ENCODE measurements at regions not wholly inside any gene's neighbourhood (a gene's known extent, or its start where the extent isn't known, plus 50 kb on each side); places are given as distances from the start of the nearest gene placed in this dataset.
"Not testable (repeated sequence)": the region's sequence is repeated elsewhere in the genome, so short reads cannot be mapped to it uniquely, and the experiment has no call there.

DNA sequence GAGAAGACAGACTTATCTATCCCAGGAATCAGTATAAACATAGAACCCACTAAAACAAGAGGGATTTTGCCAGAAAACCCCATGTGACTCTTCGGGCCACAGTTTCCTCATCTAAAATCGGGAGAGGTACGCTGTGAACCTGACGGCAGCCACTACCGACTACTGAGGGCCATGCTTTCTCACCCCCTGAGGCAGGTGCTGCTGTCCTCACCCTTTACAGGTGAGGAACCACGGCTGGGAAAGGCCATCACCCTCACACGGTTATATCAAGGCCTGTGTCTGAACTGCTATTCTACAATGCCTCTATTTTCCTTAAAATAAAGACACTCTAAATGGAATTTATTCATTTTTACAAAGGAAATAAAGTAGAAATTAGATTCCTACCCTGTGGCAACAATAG is 73.4 kb upstream of the TNK2 start:
- intact Hi-C loops (cut with DNase I; ENCODE audit: low total_unique reads) = not testable (repeated sequence)

DNA sequence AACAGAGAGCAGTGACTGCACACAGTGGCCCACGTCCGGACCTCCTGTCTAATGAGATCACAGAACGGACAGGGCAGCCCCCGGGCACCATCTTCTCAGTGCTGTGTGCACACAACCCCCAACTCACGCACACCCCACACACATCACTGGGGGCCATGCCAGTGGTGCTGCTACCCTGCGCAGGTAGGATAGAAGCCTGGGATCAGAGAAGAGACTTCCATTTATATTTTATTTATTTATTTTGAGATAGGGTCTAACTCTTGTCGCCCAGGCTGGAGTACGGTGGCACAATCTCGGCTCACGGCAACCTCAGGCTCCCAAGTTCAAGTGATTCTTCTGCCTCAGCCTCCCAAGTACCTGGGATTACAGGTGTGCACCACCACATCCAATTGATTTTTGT is 71.5 kb upstream of the TNK2 start:
- DNase-seq; in situ Hi-C loops (cut with MboI; ENCODE audit: low pct_ligation_motif_present in 1 of 4, low pct_unique_long_range_greater_than_20kb in 1 of 4, low sequenced_read_pairs in 3 of 4); H3K27me3 ChIP-seq; H3K27ac ChIP-seq; H3K4me1 ChIP-seq; H3K9me3 ChIP-seq; H3K4me3 ChIP-seq; intact Hi-C loops (cut with DNase I; ENCODE audit: low total_unique reads): not testable (repeated sequence)
- 93% methylated on average over 7 of the region's 10 CpGs; no CpG with 5 or more reads in 1 of the 2 donors for WGBS, 2 donors (ENCODE audit: low coverage in 1 of 2)
- peaks cover 0 to 37% (median 7%) of the 10 kb centered on the region in 4 donors for H3K36me3 ChIP-seq

More for the DNA sequence above, 73.4 kb upstream of the TNK2 start:
- H3K4me3 ChIP-seq; H3K27ac ChIP-seq; H3K4me1 ChIP-seq; H3K27me3 ChIP-seq; DNase-seq; in situ Hi-C loops (cut with MboI; ENCODE audit: low pct_ligation_motif_present in 1 of 4, low pct_unique_long_range_greater_than_20kb in 1 of 4, low sequenced_read_pairs in 3 of 4); H3K9me3 ChIP-seq: not testable (repeated sequence)
- WGBS, 2 donors (ENCODE audit: low coverage in 1 of 2) = 67 to 86% methylated on average over 1 to 7 of the region's 7 CpGs
- H3K36me3 ChIP-seq = peaks cover 0 to 34% (median 6%) of the 10 kb centered on the region in 4 donors

DNA sequence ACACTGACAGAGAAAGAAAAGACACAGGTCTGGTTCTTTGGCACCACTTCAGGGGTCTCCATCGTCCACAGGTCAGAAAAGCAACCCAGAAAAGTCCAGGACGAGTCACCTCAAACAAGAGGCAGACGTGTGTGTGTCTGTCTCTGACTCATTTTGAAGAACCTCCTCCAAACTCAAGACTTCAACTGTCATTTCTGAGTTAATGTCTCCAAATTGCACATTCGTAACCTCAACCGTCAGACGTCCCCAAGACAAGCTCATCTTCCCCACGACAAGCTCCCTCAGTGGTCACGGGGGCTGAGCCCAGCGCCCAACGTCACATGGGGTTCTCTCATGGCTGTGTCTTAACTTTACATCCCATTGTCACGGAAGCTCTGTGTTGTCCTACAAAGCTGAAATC is 70.2 kb upstream of the TNK2 start:
- no CpG with 5 or more reads among the region's 11 CpGs for WGBS, 2 donors (ENCODE audit: low coverage in 1 of 2)
- DNase-seq; H3K4me3 ChIP-seq; H3K9me3 ChIP-seq; intact Hi-C loops (cut with DNase I; ENCODE audit: low total_unique reads); in situ Hi-C loops (cut with MboI; ENCODE audit: low pct_ligation_motif_present in 1 of 4, low pct_unique_long_range_greater_than_20kb in 1 of 4, low sequenced_read_pairs in 3 of 4); H3K27ac ChIP-seq; H3K4me1 ChIP-seq; H3K27me3 ChIP-seq: not testable (repeated sequence)
- peaks cover 0 to 34% (median 11%) of the 10 kb centered on the region in 4 donors for H3K36me3 ChIP-seq

- peaks cover 0 to 28% (median 9%) of the 10 kb centered on the region in 4 donors for H3K36me3 ChIP-seq
- no CpG with 5 or more reads among the region's 19 CpGs for WGBS, 2 donors (ENCODE audit: low coverage in 1 of 2)
Measured at GRCh38 chr3:195976876-195977275, 68.5 kb upstream of the TNK2 start.

DNA sequence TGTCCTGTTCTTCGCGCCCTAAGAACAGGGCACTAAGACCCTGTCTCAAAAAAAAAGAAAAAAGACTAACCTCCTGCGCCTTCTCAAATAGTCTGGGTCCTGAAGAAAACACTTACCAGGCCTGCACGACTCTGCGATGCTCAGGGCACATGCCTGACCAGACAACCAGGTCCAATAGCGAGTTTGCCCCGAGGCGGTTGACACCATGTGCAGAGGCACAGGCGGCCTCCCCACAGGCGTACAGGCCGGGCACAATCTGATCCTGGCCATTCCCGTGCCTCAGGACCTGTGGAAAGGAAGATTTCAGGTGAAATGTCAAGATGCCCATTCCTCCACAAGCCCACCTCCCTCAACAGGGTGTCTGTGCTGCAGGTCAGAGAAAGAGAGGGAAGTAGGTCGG is 65.9 kb upstream of the TNK2 start:
- DNase-seq; H3K4me3 ChIP-seq; H3K27me3 ChIP-seq; H3K27ac ChIP-seq; intact Hi-C loops (cut with DNase I; ENCODE audit: low total_unique reads); in situ Hi-C loops (cut with MboI; ENCODE audit: low pct_ligation_motif_present in 1 of 4, low pct_unique_long_range_greater_than_20kb in 1 of 4, low sequenced_read_pairs in 3 of 4); H3K9me3 ChIP-seq; H3K4me1 ChIP-seq: not testable (repeated sequence)
- WGBS, 2 donors (ENCODE audit: low coverage in 1 of 2) = no CpG with 5 or more reads among the region's 13 CpGs
- peaks cover 0 to 39% (median 19%) of the 10 kb centered on the region in 4 donors for H3K36me3 ChIP-seq

More at GRCh38 chr3:195976876-195977275, 68.5 kb upstream of the TNK2 start:
- in situ Hi-C loops (cut with MboI; ENCODE audit: low pct_ligation_motif_present in 1 of 4, low pct_unique_long_range_greater_than_20kb in 1 of 4, low sequenced_read_pairs in 3 of 4); H3K4me3 ChIP-seq; intact Hi-C loops (cut with DNase I; ENCODE audit: low total_unique reads); H3K4me1 ChIP-seq; H3K27me3 ChIP-seq; DNase-seq; H3K27ac ChIP-seq; H3K9me3 ChIP-seq: not testable (repeated sequence)

GRCh38 chr3:195970873-195971272 is 62.5 kb upstream of the TNK2 start:
- in situ Hi-C loops (cut with MboI; ENCODE audit: low pct_ligation_motif_present in 1 of 4, low pct_unique_long_range_greater_than_20kb in 1 of 4, low sequenced_read_pairs in 3 of 4); H3K27ac ChIP-seq: not testable (repeated sequence)
- peaks cover 0 to 41% (median 13%) of the 10 kb centered on the region in 4 donors for H3K36me3 ChIP-seq

DNA sequence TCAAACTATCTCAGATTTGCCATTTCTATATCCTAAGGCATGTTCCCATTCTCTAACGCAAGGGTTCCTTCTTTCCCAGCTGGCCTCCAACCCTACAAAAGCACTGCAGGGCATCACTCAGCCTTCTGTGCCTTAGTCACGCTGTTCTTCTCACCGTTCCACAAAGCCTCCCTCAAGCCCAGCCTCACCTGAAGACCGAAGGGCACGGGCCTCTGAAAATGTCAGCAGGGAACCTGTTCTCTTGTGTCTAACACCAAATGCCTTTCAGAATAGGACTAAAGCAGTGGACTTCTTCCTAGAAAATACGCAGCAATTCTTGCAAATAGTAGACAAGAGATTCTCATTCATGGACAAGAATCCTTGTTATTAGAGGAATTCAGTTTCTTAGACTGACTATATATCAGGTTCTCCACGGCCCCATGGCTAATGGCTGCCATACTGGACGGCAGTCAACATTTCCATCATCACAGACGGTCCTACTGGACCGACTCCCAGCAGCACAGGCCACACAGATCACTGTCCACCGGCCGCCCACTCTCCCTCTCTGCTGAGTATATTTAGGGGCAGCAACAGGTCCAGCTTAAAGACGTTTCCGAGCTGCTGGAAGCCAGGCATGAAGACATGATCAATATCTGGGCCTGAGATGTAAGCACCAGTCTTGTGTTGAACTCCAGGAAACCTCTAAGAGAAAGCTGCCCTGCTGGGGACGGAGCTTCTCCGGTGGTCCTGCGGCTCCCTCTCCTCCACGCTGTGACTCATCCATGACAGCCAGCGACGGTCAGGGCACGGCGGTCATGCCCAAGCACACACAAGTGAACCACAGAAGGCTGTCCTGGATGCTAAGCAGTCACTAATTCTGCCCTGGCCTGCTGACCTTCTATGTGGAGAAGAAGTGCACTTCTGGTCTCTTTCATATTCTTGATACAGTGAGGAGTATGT is 61.8 kb upstream of the TNK2 start:
- 95 to 97% methylated on average over 4 to 6 of the region's 22 CpGs for WGBS, 2 donors (ENCODE audit: low coverage in 1 of 2)
- H3K27me3 ChIP-seq; H3K9me3 ChIP-seq; H3K4me1 ChIP-seq; intact Hi-C loops (cut with DNase I; ENCODE audit: low total_unique reads); H3K27ac ChIP-seq; DNase-seq; H3K4me3 ChIP-seq; in situ Hi-C loops (cut with MboI; ENCODE audit: low pct_ligation_motif_present in 1 of 4, low pct_unique_long_range_greater_than_20kb in 1 of 4, low sequenced_read_pairs in 3 of 4): not testable (repeated sequence)
- H3K36me3 ChIP-seq = peaks cover 0 to 46% (median 16%) of the 10 kb centered on the region in 4 donors

More at GRCh38 chr3:195970873-195971272, 62.5 kb upstream of the TNK2 start:
- DNase-seq; H3K9me3 ChIP-seq; H3K4me3 ChIP-seq; intact Hi-C loops (cut with DNase I; ENCODE audit: low total_unique reads); H3K27me3 ChIP-seq; H3K4me1 ChIP-seq: not testable (repeated sequence)
- 75 to 100% methylated on average over 3 to 6 of the region's 9 CpGs for WGBS, 2 donors (ENCODE audit: low coverage in 1 of 2)

- peaks cover 0 to 42% (median 18%) of the 10 kb centered on the region in 4 donors for H3K36me3 ChIP-seq
- H3K27ac ChIP-seq; intact Hi-C loops (cut with DNase I; ENCODE audit: low total_unique reads): not testable (repeated sequence)
Measured at GRCh38 chr3:195969341-195969740, 61.0 kb upstream of the TNK2 start.

DNA sequence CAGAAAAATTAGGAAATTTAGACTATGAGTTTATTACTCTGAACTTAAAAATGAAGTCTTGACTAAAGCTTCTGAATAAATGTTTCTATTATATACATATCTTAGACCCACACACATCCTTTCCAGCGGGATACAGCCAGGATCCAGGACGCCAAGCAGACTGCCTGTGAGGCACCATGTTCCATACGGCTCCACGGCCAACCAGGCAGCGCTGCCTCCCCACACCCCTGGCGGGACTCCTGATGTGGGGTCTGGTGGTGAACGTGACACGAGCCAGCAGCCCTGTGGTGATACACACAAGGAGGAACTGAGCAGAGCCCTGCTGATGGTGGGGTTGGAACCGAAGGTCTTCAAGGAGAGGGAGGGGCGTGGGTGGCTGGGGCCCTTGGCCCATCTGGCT is 59.8 kb upstream of the TNK2 start:
- in situ Hi-C loops (cut with MboI; ENCODE audit: low pct_ligation_motif_present in 1 of 4, low pct_unique_long_range_greater_than_20kb in 1 of 4, low sequenced_read_pairs in 3 of 4); H3K9me3 ChIP-seq; H3K4me3 ChIP-seq; H3K27ac ChIP-seq; intact Hi-C loops (cut with DNase I; ENCODE audit: low total_unique reads); DNase-seq; H3K27me3 ChIP-seq: not testable (repeated sequence)
- H3K4me1 ChIP-seq = peaks cover 0 to 12% (median 5%) of the 10 kb centered on the region in 4 donors
- H3K36me3 ChIP-seq = peaks cover 0 to 34% (median 16%) of the 10 kb centered on the region in 4 donors
- WGBS, 2 donors (ENCODE audit: low coverage in 1 of 2) = no CpG with 5 or more reads among the region's 10 CpGs

More at GRCh38 chr3:195969341-195969740, 61.0 kb upstream of the TNK2 start:
- H3K27me3 ChIP-seq; DNase-seq; in situ Hi-C loops (cut with MboI; ENCODE audit: low pct_ligation_motif_present in 1 of 4, low pct_unique_long_range_greater_than_20kb in 1 of 4, low sequenced_read_pairs in 3 of 4); H3K9me3 ChIP-seq; H3K4me3 ChIP-seq: not testable (repeated sequence)
- WGBS, 2 donors (ENCODE audit: low coverage in 1 of 2) = 83 to 87% methylated on average over 7 of the region's 9 CpGs
- peaks cover 0 to 12% (median 5%) of the 10 kb centered on the region in 4 donors for H3K4me1 ChIP-seq

- in situ Hi-C loops (cut with MboI; ENCODE audit: low pct_ligation_motif_present in 1 of 4, low pct_unique_long_range_greater_than_20kb in 1 of 4, low sequenced_read_pairs in 3 of 4) = not testable (repeated sequence)
Measured at GRCh38 chr3:195967387-195967720, 59.0 kb upstream of the TNK2 start.

More at GRCh38 chr3:195967387-195967720, 59.0 kb upstream of the TNK2 start:
- DNase-seq; H3K27me3 ChIP-seq; intact Hi-C loops (cut with DNase I; ENCODE audit: low total_unique reads); H3K27ac ChIP-seq; H3K9me3 ChIP-seq; H3K4me3 ChIP-seq: not testable (repeated sequence)
- Histone ChIP-seq H3K36me3 (peaks cover 0 to 42% (median 17%) of the 10 kb centered on the region in 4 donors), H3K4me1 (peaks cover 0 to 12% (median 5%) of the 10 kb centered on the region in 4 donors)
- no CpG with 5 or more reads among the region's 16 CpGs for WGBS, 2 donors (ENCODE audit: low coverage in 1 of 2)

Measured in transverse colon (tissue), 4 donors.